Stimulated activated CD4-positive, alpha-beta T cell treated with anti-CD3 and anti-CD28 coated beads, TNF-alpha, amount 100 ng/mL, for 24 hours (primary cell): ENCODE measurements at regions not wholly inside any gene's neighbourhood (a gene's known extent, or its start where the extent isn't known, plus 50 kb on each side); places are given as distances from the start of the nearest gene placed in this dataset.

Experiments used
- DNase-seq, 3 experiments: peaks; one replicate each; pipeline ENCODE4 v3.0.0-alpha.2; 2020; ENCODE audit warnings: low read depth in 3 of 3

DNA sequence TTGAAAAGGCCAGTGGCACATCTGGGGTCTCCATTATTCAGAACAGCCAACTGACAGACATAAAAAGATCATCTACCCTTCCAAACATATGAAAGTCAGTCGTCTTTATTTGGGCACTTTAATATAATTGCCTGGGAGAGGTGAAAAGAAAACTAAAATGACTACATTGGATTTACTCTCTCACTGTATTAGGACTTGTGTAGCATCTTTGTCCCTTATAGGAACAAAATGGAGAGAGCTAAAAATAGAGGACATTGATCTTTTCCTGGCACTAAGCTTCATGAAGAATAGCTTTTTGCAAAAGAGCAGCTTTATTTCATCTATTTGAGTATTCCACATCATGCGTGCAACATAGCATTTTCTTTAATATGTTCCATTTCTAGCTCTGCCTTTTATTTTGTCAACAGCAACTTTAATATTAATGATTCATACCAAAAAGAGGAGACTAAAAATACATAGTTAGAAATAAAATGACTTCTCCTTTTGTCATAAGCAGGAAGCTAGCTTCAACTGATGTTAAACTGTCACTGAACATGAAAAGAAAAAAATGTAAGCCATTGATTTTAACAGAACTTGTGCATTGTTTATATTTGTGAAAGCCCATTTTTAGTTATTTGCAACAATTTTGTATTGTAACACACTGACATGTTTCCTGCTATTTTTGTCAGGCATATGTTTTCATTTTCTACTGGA, 254.6 kb downstream of the SEC23A start:
- no peak for DNase-seq

DNA sequence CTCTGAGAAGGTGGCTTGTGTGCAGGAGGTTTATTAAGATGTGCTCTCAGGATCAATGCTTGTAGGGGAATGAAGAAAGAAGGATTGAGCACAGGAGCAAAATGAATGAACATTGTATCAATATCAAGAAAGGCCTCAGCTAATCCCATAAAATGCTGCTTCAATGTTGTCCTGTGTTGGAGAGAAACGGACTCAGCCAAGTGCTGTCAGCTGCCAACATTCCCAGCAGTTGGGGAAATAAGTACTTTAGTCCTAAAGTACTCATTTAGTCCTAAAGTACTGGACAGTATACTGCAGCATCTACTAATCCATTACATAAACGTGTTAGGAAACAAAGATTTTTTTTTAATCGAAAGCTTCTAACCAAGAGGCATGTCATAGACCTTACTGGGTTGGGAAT, 255.9 kb downstream of the SEC23A start:
- no peak for DNase-seq

DNA sequence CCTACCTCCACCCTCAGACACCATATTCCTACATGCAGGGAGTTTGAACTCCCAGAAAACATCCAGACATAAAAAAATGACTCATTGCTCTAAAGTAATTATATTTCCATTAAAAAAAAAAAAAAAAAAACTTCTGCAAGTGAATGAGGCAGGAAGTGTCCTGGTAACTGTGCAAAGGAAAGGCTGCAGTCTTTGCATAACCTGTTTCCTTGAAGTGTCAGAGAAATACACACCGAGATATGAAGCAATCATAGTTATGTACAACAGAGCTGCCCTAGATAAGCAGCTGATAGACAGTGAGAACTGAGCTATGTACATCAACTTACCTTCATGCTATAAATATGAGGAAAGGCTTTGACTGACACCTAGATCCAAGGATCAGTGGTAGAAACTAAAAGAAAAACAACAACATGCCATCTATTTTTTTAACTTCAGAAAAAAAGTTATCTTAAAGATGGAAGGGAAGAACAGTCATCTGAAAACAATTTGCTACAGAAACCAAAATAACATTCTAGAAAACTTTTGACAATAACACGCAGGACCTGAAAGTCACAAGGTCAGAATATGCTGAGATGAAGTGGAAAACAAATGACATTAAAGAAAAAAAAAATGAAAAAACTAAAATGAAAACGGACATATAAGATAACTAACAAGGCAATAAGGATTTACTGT, 263.2 kb downstream of the SEC23A start:
- DNase-seq, result no peak

DNA sequence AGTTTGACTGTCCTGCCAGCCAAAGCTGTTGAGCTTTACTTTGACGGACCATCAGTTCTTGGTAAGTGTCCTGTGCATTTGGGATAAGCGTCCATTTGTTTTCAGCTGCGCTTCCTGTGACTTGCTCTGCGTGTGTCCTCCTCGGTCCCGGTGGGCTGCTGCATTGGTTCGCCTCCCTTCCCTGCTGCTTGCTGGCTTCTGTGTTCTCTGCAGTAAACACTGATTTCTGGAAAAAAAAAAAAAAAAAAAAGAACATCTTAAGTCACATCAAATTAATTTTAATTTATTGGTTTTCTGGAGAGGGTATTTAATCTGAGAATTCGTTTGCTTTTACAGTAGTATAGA, 264.1 kb downstream of the SEC23A start:
- DNase-seq, result no peak

DNA sequence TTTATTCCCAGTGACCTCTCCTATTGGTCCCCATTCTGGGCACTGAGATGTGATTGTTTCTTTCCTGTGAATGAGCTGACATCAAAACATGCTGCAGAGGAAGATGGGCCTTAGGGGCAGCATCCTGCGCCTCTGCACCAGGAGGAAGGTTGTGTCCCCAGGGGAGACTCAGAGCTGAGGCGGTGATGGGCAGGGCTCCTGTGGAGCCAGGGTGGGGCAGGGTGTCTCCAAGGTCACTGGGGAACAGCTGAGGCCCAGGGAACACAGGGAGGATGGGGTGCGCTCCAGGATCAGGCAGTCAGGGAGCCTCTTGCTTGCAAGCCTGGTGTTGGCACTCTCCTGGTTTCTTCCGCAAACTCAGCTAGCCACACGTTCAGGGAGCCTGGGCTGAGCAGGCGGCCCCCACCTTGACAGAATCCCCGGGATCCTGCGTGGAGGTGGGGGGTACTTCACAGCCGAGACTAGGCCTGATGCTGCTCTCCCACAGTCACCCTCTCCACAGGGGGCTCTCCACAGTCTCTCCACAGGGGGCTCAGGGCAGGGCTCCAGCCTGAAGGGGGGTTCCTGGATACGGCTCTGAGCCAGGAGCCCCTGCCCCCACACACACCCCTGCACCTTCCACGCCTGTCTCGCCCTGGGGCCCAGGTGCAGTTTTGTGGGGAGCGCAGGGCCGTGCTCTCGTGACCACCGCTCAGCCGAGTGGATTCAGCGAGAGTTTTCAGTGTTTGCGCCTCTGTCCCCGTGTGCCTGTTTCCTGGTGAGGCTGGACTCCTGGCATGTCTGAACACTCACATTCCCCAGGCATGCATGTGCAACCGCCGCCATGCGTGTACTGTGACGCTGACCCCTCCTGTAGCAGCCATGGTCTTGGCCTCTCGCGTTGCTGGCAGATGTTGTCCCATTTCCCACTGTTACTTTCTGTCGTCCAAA, 264.7 kb downstream of the SEC23A start:
- no peak for DNase-seq

DNA sequence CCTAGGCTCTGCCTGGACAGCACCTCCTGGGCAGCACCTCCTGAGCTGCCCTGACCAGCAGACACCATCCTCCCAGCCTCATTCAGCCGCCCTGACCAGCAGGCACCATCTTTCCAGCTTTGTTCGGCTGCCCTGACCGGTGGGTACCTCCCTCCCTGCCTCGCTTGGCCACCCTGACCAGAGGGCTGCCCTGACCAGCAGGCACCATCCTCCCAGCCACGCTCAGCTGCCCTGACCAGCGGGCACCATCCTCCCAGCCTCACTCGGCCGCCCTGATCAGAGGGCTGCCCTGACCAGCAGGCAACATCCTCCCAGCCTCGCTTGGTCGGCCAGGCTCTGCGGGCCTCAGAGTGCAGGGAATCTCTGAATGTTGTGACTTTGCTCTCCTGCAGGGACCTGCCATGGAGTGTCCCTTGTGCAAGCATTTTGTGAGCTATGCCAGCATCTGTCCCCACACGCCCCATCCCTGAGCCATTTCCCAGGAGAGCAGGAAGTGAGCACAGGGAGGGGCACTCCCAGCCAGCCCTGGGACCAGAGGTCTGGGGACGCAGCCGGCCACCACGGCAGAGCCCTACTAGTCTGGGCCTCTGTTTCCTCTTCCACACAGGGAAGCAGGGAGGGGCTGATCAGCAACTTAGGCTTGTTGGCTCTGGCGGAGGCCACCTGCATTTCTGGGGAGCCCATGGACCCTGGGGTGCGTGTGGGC, 265.5 kb downstream of the SEC23A start:
- no peak for DNase-seq

DNA sequence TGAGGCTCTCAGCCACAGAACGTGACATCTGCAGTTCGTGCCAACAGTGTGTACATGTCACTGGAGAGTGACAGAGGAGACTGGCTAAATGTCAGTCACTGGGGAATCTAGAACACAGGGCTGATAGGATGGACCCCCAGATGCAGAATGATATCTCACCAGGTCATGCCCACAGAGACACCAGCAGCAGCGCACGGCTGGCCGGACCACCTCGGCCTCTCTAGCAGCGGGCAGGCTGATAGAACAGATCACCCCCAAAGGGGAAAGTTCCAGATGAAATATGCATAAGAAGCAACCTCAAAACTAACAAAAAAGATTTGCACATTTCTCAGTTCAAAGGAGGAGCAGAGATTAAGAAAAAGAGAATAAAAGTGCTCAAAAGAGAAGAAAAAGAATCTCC, 266.5 kb downstream of the SEC23A start:
- no peak for DNase-seq

DNA sequence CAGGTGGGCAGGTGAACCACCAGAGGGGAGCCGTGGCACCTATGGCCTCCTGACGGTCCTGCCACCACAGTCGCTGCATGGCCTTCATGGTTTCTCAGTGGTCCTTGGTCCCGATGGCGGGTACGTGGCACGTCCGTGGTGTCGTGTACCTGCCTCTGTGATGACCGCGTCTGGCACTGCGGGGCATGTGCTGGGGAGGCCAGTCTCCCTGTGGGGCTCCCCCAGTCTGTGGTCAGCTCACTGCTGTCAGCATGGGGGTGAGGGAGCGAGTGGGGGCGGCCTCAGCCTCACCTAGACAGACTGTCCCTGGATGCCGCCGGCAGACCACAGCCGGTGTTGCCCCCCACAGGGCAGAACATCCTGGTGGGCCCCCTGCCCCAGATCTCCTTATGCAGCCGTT, 267.2 kb downstream of the SEC23A start:
- no peak for DNase-seq

DNA sequence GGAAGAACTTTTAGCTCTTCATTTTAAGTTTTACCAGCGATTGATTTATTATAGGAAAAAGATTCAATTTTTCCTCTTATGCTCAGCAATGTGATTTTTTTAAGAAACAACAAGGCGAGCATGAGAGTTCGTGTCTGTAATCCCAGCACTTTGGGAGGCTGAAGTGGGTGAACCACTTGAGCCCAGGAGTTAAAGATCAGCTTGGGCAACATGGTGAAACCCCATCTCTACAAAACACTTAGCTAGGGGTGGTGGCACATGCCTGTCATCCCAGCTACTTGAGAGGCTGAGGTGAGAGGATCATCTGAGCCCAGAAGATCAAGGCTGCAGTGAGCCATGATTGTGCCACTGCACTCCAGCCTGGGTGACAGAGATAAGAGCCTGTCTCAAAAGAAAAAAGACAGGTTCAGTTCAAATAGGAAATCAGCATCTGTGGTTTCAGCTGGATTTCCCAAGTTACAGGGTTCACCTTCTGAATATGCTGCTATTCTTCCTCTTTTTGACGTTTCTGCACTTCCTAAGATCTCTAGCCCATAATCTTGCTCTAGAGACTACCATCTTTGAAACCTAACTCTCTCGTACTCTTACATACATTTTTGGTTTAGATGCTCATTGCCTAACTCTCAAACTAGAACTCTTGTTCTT, 274.7 kb downstream of the SEC23A start:
- DNase-seq, result no peak

DNA sequence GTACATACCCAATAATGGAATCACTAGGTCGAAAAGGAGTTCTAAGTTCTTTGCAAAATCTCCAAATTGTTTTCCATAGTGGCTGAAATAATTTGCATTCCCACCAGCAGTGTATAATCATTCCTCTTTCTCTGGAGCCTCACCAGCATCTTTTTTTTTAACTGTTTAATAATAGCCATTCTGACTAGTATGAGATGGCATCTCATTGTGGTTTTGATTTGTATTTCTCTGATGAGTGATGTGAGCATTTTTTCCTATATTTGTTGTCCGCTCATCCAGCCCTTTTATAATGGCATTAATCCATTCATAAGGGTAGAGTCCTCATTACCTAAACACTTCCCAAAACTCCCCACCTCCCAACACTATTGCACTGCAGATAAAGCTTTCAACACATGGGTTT, 278.3 kb downstream of the SEC23A start:
- DNase-seq, result no peak

DNA sequence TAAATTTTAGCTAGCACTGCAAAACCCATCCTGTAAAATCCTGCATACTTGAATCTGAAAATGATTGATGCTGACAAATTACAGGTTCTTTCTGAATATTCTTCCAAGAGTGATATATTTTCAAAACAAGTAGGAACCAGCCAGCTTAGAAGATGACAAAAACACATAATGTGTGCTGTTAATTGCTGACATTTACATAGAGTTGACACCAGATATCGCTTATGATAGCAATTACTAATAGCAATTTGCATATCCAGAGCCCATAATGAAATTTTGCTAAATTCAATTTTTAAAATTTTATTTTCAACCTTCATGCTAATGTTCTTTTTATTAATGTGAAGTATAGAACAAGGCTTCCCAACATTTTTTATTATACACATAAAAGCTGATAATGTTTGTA, 284.5 kb downstream of the SEC23A start:
- no peak for DNase-seq

DNA sequence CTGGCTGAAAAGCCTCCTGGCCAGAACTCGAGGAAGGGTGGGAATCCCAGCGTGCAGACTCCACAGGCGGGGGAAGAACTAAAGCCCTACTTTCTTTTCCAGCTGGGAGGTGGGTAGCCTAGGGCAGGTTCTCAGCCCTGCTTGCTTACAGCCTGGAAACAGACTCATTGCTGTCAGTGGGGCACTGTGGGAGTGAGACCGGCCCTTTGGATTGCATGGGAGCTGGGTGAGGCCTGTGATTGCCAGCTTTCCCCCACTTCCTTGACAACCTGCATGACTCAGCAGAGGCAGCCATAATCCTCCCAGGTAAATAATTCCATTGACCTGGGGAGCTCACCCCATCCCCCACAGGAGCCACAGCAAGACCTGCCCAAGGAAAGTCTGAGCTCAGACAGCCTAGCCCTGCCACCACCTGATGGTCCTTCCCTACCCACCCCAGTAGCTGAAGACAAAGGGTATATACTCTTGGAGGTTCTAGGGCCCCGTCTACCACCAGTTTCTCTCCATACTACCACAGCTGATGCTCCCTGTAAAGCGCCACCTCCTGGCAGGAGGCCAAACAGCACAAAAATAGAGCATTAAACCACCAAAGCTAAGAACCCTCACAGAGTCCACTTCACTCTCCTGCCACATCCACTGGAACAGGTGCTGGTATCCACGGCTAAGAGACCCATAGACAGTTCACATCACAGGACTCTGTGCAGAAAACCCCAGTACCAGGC, 294.1 kb downstream of the SEC23A start:
- no peak for DNase-seq

DNA sequence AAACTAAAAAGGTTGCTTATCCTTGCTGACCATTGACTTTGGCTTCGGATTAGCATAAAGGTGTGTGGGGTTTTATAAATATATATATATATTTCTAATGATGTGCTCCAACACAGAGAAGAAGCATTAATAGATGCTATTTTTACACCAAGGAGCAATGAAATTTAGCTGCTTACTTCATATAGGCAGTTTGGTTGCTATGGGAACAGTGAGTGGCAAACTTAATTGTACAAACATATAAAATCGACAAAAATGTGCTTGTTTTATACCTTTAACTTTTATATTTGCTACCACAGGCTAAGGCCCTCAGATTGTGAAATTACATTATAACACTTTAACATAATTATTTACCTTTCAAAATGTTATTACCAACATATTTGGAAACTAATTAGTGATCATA, 303.4 kb downstream of the SEC23A start:
- no peak for DNase-seq

DNA sequence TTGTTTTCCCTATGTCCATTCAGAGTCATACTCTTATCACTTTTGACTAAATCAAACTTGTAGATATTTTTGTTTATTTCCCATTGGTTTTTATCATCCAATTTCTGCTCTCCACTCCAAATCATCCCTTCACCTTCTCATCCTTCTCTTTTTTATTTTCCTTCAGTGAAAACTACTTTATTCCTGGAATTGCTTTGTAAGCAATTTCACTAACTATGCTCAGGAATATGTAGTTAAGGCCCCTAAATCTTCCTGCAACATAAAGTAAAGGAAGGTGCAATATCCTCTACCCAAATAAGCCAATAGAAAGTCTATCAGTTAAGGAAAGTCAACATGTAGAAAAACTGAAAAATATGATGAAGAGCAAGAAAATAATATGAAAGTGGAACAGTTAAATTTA, 308.4 kb downstream of the SEC23A start:
- DNase-seq, result no peak

DNA sequence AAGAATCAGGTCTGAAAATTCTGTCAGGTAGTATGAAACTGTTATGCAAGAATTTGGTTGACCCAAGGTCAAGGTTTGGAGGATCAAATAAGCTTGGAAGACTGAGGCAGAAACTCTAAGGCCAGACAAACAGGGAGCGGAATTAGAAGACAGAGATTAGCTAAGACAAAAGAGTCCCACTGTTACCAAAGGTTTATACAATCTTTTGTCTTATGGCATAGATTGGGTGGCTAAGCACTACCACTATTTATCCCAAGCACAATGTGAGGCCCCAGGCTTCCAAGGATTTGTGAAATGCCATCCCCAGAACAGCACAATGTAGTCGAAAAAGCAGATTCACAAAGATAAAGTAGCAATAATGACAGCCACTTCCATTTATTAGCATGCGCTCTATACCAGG, 311.2 kb downstream of the SEC23A start:
- DNase-seq, result no peak

DNA sequence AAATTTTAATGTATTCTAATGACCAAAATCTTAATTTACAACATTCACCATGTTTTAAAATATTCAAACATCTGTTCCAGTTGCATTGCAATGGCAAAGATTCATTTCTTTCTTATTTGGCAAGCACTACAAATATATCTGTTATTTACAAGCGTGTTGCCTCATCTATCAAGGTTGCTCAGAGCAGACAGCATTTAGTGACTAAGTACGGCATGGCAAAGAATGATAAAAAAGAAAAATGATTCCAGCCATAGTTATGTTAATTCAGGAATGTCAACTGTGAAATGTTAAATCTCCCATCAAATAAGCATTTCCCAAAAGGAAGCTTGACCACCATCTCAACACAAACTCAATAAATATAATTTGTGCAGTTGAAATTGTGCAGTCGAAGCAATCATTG, 312.1 kb downstream of the SEC23A start:
- DNase-seq, result no peak

DNA sequence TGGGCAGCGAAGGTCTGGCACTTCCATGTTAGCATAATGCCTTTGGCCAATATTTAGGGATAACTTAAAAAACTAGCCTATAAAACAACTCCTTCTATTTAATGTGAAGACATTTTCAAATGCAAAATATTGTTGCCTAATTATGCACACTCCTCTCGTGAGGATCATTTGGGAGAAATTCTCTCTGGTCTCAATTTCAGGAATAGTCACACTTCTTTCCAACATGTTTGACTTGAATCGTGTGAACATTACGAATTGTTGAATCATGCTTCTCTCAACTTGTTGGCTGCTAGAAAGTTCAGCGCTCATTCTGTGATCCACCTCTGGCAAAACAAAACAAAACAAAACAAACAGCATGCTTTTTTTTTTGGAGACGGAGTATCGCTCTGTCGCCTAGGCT, 313.2 kb downstream of the SEC23A start:
- DNase-seq, result no peak

DNA sequence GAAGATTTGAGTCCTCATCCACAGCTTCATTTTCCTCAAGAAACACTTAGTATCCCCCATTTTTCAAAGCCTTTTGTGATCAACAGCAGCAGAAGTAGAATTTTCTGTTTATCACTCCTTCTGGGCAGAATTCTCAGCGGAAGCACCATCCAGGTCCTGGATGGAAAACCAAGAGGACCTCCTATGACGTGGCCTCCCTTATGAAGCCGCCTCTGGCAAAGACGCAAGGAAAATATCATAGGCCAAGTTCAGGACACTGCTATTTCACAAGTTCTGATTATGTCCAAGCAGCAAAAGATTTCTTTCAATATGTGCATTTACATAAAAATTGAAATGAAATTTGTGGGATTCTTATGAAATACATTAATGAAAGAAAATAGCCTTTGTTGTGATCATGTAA, 315.0 kb downstream of the SEC23A start:
- no peak for DNase-seq

DNA sequence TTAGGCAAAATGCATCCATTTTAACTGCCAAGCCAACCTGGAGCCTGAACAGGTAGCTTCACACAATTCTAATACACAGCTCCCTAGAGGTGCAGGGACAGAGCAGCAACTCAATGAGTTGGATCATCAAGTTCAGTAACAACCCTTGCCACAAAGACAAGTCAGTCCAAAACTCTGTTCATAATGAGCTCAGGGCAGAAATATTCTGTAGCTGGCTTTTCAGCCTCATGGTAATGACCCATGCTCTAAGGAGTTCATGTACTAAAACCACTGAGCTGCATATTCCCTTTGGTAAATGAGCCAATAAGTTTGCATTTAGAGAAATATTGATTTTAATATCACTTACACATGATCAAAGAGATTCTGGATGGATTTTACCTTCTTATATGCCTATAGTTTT, 316.1 kb downstream of the SEC23A start:
- DNase-seq, result no peak

DNA sequence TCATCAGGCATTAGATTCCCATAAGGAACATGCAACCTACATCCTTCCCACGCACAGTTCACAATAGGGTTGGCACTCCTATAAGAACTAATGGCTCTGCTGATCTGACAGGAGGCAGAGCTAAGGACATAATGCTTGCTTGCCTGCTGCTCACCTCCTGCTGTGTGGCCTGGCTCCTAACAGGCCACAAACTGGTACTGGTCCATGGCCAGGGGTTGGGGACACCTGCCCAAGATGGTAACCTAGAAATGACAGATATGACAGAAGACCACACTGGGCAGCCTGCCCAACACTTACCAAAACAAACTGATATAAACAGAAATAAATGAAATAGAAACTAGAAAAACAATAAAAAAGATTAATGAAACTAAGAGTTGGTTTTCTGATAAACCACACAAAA, 325.6 kb downstream of the SEC23A start:
- no peak for DNase-seq

DNA sequence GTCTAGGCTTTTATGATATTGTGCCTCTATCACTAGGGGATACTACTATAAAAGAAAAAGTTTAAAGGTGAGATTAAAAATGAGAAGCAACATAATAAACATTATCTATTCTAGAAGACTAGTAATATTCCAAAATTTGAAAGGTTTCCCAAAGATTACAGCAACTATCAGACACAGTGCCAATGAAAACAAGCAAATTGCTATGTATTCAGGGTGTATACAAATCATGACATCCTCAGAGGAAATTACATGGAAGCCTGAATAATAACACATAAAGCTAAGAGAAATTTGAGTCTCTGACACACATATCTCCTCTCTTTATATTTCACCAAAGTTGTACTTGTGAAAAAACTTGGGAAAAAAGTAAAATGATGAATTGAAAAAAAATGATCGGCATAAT, 327.0 kb downstream of the SEC23A start:
- no peak for DNase-seq
